GM12873 (cell line): ENCODE measurements at regions not wholly inside any gene's neighbourhood (a gene's known extent, or its start where the extent isn't known, plus 50 kb on each side); places are given as distances from the start of the nearest gene placed in this dataset.

Experiments used
- TF ChIP-seq, protein P1 (sequence below): IDR thresholded peaks from 2 replicates; pipeline ENCODE4 v1.5.1; 2012; ENCODE audit warnings: low read depth, mild to moderate bottlenecking, moderate library complexity, low read length, control low read depth; ENCODE audit not compliant: insufficient read depth; ENCODE audit errors: missing control alignments

DNA sequence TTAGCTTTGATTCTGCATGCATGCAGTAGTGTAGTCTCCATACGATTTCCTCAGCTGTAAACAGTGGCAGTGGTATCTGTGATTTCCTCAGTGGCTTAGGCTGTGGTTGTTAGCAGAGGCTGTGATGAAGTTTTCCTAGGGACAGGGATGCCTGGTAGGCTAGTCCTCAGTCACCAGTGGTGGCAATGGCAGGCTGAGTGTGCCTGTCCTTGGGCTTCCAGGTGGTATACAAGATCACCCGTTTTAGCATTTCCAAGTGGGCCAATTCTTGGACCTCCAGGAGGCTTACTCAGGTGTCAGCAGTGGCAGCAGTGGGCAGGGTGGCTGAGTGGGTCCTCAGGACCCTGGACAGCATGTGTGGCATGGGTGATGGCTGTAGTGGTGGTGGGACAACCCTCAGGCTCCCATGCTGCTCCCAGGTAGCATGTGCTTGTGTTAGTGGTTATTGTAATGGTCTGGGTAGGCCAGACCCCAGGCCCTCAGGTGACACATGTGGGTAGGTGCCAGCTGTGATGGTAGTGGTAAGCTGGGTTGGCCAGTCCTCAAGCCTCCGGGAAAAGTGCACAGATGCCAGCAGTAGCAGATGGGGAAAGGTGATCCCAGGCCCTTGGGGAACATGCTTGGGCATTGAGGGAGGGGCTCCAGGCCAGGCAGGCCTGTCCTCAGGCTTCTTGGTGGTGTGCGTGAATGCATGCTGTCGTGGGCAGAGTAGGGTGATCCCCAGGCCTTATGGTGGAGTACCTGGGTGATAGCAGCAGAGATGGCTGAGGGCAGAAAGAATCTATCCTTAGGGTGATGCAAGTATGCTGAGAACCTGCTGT is 146.5 kb downstream of the PAPOLA start:
- TF ChIP-seq, protein P1, sequence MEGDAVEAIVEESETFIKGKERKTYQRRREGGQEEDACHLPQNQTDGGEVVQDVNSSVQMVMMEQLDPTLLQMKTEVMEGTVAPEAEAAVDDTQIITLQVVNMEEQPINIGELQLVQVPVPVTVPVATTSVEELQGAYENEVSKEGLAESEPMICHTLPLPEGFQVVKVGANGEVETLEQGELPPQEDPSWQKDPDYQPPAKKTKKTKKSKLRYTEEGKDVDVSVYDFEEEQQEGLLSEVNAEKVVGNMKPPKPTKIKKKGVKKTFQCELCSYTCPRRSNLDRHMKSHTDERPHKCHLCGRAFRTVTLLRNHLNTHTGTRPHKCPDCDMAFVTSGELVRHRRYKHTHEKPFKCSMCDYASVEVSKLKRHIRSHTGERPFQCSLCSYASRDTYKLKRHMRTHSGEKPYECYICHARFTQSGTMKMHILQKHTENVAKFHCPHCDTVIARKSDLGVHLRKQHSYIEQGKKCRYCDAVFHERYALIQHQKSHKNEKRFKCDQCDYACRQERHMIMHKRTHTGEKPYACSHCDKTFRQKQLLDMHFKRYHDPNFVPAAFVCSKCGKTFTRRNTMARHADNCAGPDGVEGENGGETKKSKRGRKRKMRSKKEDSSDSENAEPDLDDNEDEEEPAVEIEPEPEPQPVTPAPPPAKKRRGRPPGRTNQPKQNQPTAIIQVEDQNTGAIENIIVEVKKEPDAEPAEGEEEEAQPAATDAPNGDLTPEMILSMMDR = no peak

DNA sequence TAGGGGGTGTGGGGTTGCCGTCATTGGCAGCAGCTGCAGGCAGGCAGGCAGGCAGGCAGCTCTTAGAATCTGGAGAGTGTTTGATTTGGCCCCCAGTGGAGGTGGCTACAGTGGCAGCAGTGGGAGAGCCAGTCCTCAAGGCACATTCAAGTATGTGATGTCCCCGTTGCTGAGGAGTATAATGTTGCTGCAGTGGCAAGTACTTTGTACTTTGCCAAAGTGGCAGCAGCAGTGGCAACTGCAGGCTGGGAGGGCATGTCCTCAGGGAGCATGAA is 147.1 kb downstream of the PAPOLA start:
- TF ChIP-seq, protein P1 = no peak

DNA sequence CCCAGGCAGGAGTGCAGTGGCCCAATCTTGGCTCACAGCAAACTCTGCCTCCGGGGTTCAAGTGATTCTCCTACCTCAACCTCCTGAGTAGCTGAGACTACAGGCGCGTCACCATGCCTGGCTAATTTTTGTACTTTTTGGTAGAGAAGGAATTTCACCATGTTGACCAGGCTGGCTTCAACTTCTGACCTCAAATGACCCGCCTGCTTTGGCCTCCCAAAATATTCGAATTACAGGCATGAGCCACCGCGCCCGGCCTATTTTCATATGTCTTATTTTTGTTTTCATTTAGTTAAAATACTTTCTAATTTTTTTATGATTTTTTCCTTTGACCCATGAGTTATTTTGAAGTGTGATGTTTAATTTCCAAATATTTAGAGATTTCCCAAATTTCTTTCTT is 143.6 kb upstream of the VRK1 start:
- TF ChIP-seq, protein P1 = no peak

DNA sequence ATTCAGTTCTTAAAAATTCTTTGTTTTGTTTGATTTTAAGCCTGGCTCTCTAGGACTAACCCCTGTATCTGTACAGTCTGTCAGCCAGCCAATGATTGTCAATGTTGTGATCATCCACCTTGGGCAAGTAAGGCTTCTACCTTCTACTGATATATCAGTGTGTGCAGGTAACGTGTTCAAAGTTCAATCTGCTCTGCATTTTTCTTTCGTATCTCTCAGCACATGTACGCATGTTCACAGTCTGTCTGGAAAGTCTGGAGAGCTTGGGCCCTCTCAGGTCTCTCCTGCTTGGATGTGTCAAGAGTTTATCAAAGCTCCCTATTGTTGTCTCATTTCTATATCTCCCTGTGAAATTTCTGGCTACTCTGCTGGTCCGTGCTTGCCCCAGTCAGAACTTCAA is 138.6 kb upstream of the VRK1 start:
- TF ChIP-seq, protein P1 = no peak

DNA sequence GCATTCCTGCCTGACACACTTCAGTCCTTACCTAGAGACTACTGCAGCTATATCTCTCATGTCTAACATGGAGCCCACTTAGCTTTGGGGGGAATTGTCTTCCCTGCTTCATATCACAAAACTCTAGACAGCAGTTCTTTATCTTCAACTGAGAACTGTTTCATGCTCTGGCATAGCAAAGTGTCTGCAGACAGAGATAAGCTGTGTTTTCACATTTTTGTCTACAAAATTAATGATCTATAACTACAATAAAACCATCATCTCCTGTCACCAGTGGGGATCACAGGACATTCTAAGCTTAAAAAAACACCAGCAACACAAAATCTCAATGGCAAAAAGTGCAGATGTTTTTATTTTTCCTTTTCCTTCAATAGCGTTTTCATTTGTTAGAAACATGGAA is 137.1 kb upstream of the VRK1 start:
- TF ChIP-seq, protein P1 = no peak

DNA sequence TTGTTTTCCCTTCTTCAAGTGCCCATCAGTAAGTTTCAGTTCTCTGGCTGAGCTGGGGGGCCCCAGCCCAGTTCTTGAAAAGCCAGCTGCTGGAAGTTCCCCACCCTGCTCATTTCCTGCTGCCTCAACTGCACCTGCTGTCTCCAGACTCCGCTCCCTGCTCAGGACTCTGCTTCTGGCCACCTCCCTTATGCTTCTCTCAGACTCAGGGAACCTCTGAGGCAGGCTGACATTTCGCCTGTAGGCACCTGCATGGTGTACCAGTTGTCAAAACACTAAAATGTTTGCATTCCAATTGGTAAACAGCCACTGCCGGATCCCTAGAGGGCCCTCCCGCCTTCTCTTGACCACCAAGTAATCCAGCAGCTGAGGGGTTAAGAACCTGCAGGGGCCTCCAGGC is 136.5 kb upstream of the VRK1 start:
- TF ChIP-seq, protein P1 = no peak

DNA sequence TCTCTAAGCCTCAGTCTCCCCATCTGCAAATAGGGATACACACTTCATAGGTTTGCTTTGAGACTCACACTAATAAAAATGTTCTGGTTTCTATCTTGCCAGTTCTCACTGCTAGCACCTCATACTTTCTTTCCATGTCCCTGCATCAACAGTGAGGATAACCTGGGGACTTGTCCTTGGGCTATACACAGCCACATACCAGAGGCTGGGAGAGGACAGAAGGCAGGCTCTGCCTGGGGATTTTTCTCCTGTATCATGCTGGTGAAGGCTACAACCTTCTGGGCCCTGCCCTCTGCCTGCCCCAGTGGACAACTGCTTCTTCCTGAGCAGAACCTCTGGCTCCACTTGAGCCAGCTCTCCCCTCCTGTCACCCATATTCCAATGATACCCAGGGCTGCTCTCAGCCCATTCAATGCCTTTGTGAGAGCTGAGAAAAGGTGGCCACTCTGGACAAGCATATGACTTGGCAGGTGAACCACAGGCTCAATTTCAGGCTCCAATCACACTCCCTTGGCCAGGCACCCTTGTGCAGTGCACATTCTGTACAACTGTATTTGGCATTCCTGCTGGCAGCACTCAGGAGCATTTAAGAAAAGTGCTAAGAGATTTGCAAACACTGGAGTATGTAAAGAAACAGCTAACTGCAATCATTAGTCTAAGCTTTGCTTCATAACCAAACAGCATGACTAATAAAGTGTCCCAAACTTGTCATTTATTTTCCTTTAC is 135.8 kb upstream of the VRK1 start:
- TF ChIP-seq, protein P1 = no peak
